Upper lobe of right lung (tissue), 1 donor: ENCODE measurements at regions not wholly inside any gene's neighbourhood (a gene's known extent, or its start where the extent isn't known, plus 50 kb on each side); places are given as distances from the start of the nearest gene placed in this dataset.

Source experiments
- ATAC-seq: fragments of 200-7000 bp; cut with Tn5 transposase; one replicate; pipeline ENCODE4 v1.9.1; 2020; ENCODE audit warnings: mild to moderate bottlenecking, moderate library complexity
- DNase-seq: peaks from one replicate; pipeline ENCODE4 v3.0.0-alpha.2; 2020
- H3K27ac ChIP-seq: fragments of 200-600 bp; one replicate; pipeline ENCODE4 v1.8.0; 2022
- H3K27me3 ChIP-seq: fragments of 200-600 bp; one replicate; pipeline ENCODE4 v1.8.0; 2022; ENCODE audit warnings: mild to moderate bottlenecking
- H3K36me3 ChIP-seq: fragments of 200-600 bp; one replicate; pipeline ENCODE4 v1.8.0; 2022
- H3K4me1 ChIP-seq: fragments of 200-600 bp; one replicate; pipeline ENCODE4 v1.8.0; 2022
- H3K4me3 ChIP-seq: fragments of 200-600 bp; one replicate; pipeline ENCODE4 v1.8.0; 2022; ENCODE audit warnings: mild to moderate bottlenecking
- H3K9me3 ChIP-seq: fragments of 200-600 bp; one replicate; pipeline ENCODE4 v1.8.0; 2022
- intact Hi-C: fragments of 100-400 bp; cut with DNase I; formaldehyde crosslinking; loops from one replicate; pipeline ENCODE4 v1.11.0; 2022
- TF ChIP-seq, protein P1 (sequence below): fragments of 200-600 bp; IDR thresholded peaks from one replicate; pipeline ENCODE4 v1.8.0; 2022; ENCODE audit warnings: antibody characterized with exemption
- donor health status: DM: no; HTN: yes; CAD: no; lungs with severe emphysema.

DNA sequence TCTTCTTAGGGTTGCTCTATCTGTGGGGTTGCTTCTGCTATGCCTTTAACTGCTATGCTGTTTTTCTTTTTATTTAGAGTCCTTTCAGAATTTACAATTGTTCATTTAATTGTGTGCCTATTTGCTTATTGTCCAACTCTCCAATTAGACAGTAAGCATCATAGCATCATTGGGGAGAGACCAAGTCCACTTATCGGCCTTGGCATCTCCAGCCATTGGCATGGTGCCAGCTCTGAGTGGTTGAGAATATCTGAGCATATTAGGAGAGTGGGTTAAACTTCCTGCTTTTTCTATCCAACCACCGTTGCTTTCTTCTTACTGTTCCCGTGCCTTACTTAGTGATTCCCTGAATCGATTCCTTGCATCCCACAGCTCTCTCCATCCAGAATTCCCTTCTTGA lies 535.0 kb downstream of the AJAP1 start:
- Histone ChIP-seq H3K9me3 (no peaks in the 10 kb centered on the region), H3K4me1 (no peaks in the 10 kb centered on the region), H3K27me3 (no peaks in the 10 kb centered on the region), H3K36me3 (no peaks in the 10 kb centered on the region), H3K27ac (no peak overlapping the region), H3K4me3 (no peak overlapping the region)
- DNase-seq (no peak), ATAC-seq (no peak)
- TF ChIP-seq, protein P1, sequence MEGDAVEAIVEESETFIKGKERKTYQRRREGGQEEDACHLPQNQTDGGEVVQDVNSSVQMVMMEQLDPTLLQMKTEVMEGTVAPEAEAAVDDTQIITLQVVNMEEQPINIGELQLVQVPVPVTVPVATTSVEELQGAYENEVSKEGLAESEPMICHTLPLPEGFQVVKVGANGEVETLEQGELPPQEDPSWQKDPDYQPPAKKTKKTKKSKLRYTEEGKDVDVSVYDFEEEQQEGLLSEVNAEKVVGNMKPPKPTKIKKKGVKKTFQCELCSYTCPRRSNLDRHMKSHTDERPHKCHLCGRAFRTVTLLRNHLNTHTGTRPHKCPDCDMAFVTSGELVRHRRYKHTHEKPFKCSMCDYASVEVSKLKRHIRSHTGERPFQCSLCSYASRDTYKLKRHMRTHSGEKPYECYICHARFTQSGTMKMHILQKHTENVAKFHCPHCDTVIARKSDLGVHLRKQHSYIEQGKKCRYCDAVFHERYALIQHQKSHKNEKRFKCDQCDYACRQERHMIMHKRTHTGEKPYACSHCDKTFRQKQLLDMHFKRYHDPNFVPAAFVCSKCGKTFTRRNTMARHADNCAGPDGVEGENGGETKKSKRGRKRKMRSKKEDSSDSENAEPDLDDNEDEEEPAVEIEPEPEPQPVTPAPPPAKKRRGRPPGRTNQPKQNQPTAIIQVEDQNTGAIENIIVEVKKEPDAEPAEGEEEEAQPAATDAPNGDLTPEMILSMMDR: no peak
- intact Hi-C loops: no loop called here

DNA sequence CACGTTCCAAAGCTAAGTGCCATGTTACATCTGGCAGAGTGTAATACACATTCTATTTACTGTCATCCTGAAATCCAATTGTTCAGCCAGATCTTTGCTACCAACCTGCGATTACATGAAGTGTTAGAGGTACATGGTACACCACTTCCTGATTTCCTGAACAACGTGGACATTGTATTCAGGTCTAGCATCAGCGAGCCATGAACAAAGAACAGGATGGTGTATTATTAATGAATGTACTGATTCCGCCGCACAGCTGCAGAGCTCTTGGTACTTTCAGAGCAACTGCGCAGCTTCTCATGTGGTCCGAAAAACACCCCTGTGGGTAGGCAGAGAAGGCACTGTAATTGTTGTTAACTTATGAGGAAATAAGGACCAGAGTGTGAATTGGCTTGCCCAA lies 511.4 kb downstream of the AJAP1 start:
- ATAC-seq (no peak), DNase-seq (no peak)
- intact Hi-C loops: no loop called here
- Histone ChIP-seq H3K27ac (no peak overlapping the region), H3K36me3 (no peaks in the 10 kb centered on the region), H3K4me1 (no peaks in the 10 kb centered on the region), H3K27me3 (no peaks in the 10 kb centered on the region), H3K9me3 (no peaks in the 10 kb centered on the region), H3K4me3 (no peak overlapping the region)
- TF ChIP-seq, protein P1: no peak

DNA sequence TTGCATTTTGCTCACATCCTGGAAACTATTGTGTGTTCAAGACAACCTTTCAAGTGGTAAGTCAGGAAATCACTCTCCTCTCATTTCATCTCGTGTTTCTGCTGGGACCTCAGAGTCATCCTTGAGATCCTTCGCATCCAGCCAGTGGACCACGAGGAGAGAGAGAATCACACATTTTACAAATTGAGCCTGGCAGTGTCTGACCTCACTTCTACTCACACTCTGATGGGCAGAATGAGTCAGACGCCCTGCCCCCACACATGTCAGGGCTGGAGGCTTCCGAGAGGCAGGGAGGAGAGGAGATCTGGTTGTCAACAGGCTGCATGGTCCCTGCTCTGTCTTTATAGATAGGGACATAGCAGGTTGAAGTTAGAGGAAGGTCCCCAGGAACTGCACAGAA lies 509.7 kb downstream of the AJAP1 start:
- TF ChIP-seq, protein P1: no peak
- DNase-seq: no peak
- no peaks in the 10 kb centered on the region for H3K9me3 ChIP-seq
- ATAC-seq: no peak
- intact Hi-C loops: no loop called here
- H3K4me3 ChIP-seq: no peak overlapping the region
- no peak overlapping the region for H3K27ac ChIP-seq
- H3K36me3 ChIP-seq: no peaks in the 10 kb centered on the region
- H3K4me1 ChIP-seq: no peaks in the 10 kb centered on the region
- no peaks in the 10 kb centered on the region for H3K27me3 ChIP-seq

DNA sequence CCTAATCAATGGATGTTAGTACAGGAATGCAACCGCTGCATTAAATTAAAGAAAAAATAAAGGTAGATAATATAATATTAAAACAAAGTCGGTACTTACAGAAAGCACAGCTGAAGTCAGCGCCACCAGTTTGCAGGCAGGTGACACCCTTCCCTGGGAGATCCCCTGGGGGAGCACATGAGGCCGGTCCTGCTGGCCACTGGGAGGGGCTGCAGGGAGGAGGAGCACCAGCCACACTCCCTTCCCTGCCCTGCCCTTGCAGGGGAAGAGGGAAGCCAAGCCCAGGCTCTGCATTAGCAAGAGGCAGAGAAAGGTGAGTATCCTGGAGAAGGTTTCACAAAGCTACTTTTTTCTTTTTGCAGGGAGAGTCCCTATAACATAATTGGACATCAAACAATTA lies 507.0 kb downstream of the AJAP1 start:
- DNase-seq: no peak
- TF ChIP-seq, protein P1: no peak
- intact Hi-C loops: no loop called here

DNA sequence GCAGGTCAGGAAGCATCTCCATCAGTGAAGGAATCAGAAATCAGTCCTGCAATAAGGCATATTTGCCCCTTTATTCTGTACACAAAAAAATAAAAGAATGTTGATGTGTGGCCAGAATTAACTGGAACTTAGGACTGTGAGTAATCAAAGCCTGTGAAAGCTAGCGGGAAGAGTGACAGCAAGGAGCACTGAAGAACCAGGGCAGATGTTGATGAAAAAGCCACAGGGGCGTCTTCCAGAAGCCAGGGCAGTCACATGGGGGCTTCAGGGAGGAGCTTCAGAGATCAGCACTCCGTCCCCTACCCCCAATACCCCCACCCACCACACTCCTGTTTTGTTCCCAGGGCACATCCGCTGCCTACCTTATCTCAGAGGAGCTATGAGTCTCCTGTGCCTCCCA lies 502.8 kb downstream of the AJAP1 start:
- Histone ChIP-seq H3K27ac (no peak overlapping the region), H3K9me3 (no peaks in the 10 kb centered on the region), H3K4me1 (no peaks in the 10 kb centered on the region), H3K4me3 (no peak overlapping the region), H3K27me3 (no peaks in the 10 kb centered on the region), H3K36me3 (no peaks in the 10 kb centered on the region)
- TF ChIP-seq, protein P1: no peak
- intact Hi-C loops: no loop called here
- DNase-seq: no peak
- no peak for ATAC-seq

More for the DNA sequence above, 507.0 kb downstream of the AJAP1 start:
- H3K36me3 ChIP-seq: no peaks in the 10 kb centered on the region
- H3K27me3 ChIP-seq: no peaks in the 10 kb centered on the region
- no peak overlapping the region for H3K27ac ChIP-seq
- no peaks in the 10 kb centered on the region for H3K9me3 ChIP-seq
- no peaks in the 10 kb centered on the region for H3K4me1 ChIP-seq
- H3K4me3 ChIP-seq: no peak overlapping the region
- ATAC-seq: no peak

DNA sequence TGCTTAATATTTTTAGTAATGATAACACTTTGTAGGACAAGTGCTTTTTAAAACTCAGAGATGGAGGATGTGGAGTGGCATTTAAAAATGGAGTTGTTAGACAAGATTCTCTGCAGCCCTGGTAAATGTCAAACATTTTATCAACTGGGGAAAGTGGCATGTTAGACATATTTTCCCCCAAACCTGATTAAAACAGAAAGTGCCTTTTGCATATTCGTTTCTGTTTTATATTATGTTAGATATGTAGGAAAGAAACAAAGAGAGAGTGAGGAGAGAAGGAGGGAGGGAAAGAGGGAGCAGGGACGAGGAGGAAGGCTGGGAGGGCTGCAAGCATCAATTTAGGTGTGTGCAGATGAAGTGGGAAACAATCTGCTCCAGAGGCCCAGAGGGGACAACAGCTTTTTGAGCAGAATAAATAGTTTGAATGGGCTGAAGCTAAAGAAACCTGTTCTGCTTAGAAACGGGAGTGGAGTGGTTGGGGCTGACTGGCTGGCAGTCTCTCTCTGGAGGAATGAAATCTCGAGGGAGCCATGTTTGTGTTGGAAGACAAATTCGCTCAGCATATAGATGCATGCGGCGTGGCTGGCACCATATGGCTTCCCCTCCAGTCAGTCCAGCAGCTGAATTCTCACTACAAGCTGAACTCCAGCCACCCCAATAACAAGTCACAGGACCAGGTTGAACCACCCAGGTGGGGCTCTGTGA lies 502.2 kb downstream of the AJAP1 start:
- TF ChIP-seq, protein P1: no peak
- no peak overlapping the region for H3K27ac ChIP-seq
- no peaks in the 10 kb centered on the region for H3K27me3 ChIP-seq
- H3K9me3 ChIP-seq: no peaks in the 10 kb centered on the region
- no peaks in the 10 kb centered on the region for H3K4me1 ChIP-seq
- H3K36me3 ChIP-seq: no peaks in the 10 kb centered on the region
- intact Hi-C loops: no loop called here
- ATAC-seq (no peak), DNase-seq (no peak)
- H3K4me3 ChIP-seq: no peak overlapping the region
